HG02623 (cell line): ENCODE measurements at regions not wholly inside any gene's neighbourhood (a gene's known extent, or its start where the extent isn't known, plus 50 kb on each side); places are given as distances from the start of the nearest gene placed in this dataset.

Experiments
- ATAC-seq: cut with Tn5 transposase; IDR thresholded peaks from one replicate; pipeline ENCODE4 v1.9.1; 2021; ENCODE audit warnings: moderate library complexity; ENCODE audit not compliant: unreplicated experiment

DNA sequence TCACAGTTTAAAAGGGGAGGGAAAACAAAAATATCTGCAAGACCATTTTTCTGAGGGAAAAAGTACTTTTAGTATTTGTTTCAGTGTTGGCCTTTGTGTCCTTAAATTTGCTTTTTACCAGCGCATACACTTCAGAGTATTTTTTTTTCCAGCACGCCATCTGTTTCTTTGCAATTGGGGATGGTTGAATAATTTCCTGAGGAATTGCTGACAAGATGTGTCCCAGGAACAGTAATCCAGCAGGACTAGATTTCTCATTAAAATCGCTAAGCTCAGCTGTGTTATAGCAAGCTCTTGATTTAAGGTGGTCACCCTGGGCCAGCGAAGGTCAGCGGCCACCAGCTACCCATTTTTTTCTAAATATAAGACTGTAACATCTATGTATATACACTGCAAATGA lies 156.9 kb upstream of the RHOBTB1 start:
- ATAC-seq = no peak

DNA sequence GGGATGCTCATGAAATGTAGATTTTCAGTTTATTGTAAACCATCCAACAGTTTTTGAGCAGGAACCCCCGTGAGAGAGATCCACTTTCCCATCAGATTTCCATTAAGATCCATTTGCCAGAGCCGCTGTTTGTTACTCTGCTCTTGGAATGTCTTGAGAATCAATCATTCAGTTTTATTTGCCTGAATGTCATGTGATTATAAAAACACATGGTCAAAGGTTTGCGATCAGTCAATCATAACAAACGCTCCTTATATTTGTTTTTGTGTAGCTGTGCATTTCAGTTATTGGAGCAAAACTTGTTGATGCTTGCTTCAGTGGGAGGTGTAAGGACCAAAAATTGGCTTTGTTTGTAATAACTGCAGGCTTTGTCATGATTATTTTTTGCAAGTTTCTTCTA lies 155.8 kb upstream of the RHOBTB1 start:
- no peak for ATAC-seq

DNA sequence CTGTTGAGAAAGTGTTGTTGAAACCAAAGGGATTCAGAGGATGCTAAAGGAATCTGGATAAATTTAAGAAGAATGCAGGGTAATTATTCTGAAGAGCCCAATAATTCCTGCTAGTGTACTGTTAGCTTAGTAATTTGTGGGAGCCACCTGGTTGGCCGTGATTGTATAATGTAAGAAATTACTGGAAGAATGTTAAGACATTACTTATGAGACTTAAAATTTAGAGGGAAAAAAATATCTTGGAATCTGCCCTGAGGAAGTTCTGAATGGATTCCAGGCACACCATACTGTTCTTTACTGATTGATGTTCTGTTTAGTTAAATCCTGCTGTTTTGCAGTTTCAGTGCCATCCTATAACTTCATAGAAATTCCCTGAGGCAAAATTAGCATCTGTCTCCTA lies 155.0 kb upstream of the RHOBTB1 start:
- ATAC-seq = no peak

DNA sequence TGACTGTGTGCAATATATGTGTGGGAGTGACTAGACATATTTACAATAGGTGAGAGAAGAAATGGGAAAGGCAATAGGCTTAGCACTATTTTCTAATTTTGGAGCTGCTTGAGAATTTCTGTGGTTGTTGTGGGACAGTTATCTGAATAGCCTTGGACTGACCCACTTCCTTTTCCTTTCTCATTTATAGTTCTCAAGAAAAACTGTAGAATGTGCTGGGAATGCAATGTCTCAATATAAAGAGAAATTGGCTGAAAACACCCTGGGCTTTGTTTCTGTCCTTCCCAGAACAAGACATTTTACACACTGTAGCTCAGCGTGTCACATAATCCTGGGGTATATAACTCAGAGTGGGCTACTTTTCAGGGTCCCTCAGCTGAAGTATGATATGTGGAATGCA lies 153.0 kb upstream of the RHOBTB1 start:
- ATAC-seq = no peak

DNA sequence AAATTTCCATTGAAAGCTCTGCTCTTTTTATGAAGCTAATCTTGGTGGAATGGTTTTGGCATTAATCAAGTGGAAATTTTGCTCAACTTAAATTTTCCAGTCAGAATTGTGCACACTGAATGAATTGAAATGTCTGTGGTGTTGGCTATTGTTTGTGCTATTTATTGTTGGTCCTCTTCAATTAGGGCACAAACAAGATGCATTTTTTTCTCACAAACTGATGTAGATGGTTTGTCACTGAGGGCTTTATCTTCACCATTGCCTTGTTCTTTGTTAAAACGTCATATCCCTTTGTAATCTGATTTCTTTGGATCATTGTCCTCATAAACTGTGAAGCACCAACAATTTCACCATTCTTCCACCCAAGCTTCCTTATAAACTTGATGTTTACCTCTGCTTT lies 152.1 kb upstream of the RHOBTB1 start:
- no peak for ATAC-seq

DNA sequence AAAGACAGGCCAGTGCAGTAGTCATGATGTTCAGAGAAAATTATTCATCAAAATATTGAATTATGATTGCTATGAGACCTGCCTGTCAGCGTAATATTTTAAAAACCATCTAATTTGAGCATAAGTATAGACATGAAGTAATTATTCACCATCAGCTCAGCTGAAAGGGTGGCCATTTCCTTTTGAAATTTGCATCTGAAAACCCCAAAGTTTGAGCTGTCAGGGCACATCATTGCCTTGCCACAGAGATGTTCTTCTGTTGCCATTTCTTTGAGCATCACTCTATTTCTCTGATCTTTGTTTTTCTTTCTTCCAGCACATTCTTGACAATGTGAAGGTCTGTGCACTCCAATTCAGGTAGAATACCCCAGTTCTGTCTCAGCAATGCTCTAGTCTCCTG lies 147.5 kb upstream of the RHOBTB1 start:
- ATAC-seq = no peak

DNA sequence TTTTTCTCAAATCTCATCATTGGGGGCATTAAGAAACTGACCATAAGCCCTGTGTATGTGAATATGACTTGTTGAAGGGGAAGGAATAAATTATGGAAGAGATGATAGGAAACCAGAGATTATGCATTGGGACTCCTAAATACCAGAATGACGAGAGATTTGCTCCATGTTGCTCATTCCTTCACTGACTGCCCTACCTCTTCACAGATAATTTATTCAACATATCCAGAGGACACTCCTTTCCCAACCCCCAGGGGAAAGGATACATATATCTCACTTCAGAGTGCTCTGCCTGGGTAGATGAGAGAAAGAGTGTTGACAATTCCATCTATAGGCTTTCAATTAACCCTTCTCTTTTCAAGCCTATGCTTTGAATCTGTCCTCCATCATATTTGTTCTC lies 145.3 kb upstream of the RHOBTB1 start:
- no peak for ATAC-seq

GRCh38 chr10:61084493-61084892 lies 140.5 kb upstream of the RHOBTB1 start:
- no peak for ATAC-seq

DNA sequence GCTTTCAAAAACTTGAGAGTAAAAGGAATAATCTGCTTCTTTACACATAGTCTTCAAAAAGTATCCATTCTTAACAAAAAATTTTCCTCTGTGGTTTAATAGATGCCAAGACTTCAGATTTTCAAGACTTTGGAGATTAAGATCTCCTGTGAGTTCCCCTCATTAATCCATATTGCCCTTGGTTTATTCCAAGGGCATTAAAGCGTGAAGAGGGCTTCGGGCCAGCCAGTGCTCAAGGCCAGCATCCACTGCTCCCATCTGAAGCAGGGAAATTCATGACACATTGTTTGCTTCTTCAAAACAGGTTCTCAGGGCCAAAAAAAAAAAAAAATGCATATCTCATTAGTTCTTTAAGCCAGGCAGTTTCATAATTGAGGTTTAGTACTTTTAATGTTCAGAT lies 137.3 kb upstream of the RHOBTB1 start:
- ATAC-seq = no peak

- no peak for ATAC-seq
These were observed 134.7 kb upstream of the RHOBTB1 start for GRCh38 chr10:61078542-61079275.

- ATAC-seq = no peak
These were observed 132.7 kb upstream of the RHOBTB1 start for GRCh38 chr10:61076572-61077114.

- no peak for ATAC-seq
These were observed 129.4 kb upstream of the RHOBTB1 start for GRCh38 chr10:61073391-61073790.

DNA sequence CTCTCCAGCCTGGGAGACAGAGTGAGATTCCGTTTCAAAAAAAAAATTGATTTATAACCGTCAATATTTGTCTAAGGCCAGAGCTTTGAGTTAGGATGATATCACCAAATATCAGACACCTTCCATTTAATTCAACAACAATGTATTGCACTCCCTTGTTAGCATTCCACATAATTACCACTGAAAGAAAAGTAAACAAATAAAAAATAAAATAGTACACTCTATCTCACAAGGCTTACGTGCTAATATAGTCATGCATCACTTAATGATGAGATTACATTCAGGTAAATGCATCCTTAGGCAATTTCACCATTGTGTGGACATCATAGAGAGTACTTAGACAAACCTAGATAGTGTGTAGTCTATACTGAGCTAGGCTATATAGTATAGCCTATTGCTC lies 127.6 kb upstream of the RHOBTB1 start:
- ATAC-seq = no peak

GRCh38 chr10:61068471-61068870 lies 124.5 kb upstream of the RHOBTB1 start:
- ATAC-seq = no peak

GRCh38 chr10:61067671-61068336 lies 123.8 kb upstream of the RHOBTB1 start:
- ATAC-seq = no peak

DNA sequence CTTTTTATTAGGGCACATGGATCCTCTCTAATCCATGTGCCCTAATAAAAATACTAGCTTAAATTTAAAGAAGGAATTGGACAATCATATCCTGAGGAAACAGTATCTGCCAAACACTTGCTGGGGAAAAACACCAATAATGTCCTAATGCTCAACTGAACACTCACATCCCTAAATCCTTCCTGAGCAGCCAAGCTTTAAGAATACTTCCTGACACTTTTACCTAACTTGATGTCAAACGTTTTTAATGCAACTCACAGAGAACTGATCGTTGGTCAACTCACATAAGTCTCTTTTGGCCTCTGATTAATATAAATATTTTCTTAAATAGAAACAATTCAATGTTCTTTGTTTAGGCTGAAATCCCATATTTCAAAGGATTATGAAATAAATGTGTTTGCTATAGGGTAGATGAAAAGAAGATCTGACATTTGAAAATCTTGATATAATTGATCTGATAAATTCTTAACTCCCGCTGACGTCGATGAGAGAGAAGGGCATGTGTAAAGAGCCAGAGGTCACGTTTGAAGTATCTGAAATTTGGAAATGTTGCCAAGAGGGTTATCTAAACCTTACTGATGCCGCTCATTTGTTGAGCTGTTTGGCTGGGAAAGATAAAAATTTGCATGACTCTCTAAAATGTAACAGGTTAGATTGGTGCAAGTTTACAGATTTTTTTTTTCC lies 122.8 kb upstream of the RHOBTB1 start:
- no peak for ATAC-seq

DNA sequence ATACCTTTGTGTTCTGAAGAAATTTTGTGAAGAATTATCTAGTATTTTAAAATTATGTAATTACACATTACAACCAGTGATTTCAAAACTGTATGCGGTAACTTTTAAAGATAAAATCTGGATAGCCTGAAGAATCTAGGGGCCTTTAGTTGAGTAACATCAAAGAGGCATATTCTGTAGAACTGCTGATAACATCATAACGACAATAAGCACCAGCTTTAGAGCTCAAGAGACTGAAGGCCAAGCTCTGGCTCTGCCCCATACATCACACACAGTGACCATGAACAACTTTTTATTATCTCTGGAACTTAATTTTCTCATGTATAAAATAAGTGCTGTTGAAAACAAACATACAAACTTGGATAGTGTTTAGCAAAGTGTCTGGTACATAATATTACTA lies 121.1 kb upstream of the RHOBTB1 start:
- ATAC-seq = no peak

- no peak for ATAC-seq
These were observed 120.4 kb upstream of the RHOBTB1 start for GRCh38 chr10:61064356-61064755.

DNA sequence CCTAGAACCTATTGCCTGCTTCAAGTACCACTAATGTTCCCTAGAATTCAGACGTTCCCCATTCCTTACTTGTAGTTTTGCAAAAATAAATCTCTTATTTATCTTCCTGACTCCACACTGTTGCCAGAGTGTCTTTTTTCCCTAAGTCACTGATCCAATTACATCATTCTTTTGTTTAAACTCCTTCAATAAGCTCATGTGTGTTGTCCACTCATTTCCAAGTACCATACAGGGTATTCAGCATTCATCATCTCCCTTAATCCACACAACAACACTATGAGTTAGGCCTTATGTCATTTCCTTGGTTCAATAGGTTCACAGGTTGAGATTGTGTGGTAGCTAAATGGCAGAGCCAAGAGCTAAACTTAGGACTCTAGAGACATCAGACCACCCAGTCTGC lies 119.9 kb upstream of the RHOBTB1 start:
- ATAC-seq = no peak

GRCh38 chr10:61063034-61063433 lies 119.0 kb upstream of the RHOBTB1 start:
- no peak for ATAC-seq

DNA sequence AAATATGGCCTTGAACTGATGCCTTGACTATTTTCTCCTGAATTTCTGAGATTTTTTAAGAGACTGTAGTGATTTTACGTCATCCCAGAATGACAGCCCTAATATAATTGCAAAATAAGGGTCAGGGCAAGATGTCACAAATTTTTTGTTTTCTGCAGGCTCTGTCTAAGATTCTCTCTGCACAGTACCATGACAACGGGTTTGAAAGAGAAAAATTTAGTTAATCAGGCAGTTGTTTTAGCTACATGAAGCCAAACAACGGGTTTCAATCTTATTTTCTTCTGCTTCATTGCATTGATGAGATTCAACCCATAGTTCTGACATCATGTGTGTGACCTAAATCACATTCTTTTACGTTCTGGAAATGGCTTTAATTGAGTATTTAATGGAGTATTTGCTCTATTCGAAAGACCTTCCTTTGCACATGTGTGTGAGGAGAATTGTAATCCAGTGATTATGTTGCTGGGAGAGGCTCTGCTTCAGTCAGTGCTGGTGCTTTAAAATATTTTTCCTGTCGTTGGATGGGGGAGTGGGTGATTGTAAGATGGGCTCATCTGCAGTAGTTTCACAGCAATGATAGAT lies 118.0 kb upstream of the RHOBTB1 start:
- no peak for ATAC-seq

- no peak for ATAC-seq
These were observed 115.7 kb upstream of the RHOBTB1 start for GRCh38 chr10:61059636-61060035.
